ENCODE measurements at regions not wholly inside any gene's neighbourhood (a gene's known extent, or its start where the extent isn't known, plus 50 kb on each side); places are given as distances from the start of the nearest gene placed in this dataset.

GRCh38 chr3:126277629-126278378 lies 79.4 kb downstream of the KLF15 start:
- Mint-ChIP-seq H3K27ac (no peak overlapping the region), H3K9me3 (no peaks in the 10 kb centered on the region), H3K27me3 (ENCODE audit: low read depth) (peaks cover 22% of the 10 kb centered on the region), H3K4me3 (no peak overlapping the region), H3K4me1 (ENCODE audit: low read depth) (no peaks in the 10 kb centered on the region), H3K36me3 (ENCODE audit: low read depth) (no peaks in the 10 kb centered on the region)
- CTCF ChIA-PET: no interaction called here
- DNase-seq: no peak
- intact Hi-C loops (cut with micrococcal nuclease): no loop called here

GRCh38 chr3:126275620-126275904 lies 81.6 kb downstream of the KLF15 start:
- H3K36me3 Mint-ChIP-seq (ENCODE audit: low read depth): no peaks in the 10 kb centered on the region
- H3K4me1 Mint-ChIP-seq (ENCODE audit: low read depth): no peaks in the 10 kb centered on the region
- peaks cover 24% of the 10 kb centered on the region for H3K27me3 Mint-ChIP-seq (ENCODE audit: low read depth)
- CTCF ChIA-PET: no interaction called here
- H3K27ac Mint-ChIP-seq: no peak overlapping the region
- no peak overlapping the region for H3K4me3 Mint-ChIP-seq
- intact Hi-C loops (cut with micrococcal nuclease): no loop called here
- no peak for DNase-seq
- no peaks in the 10 kb centered on the region for H3K9me3 Mint-ChIP-seq

- CTCF ChIA-PET: no interaction called here
These were observed 82.2 kb downstream of the KLF15 start for GRCh38 chr3:126274735-126275619.

GRCh38 chr3:126270145-126270811 lies 86.9 kb downstream of the KLF15 start:
- intact Hi-C loops (cut with micrococcal nuclease): no loop called here
- Mint-ChIP-seq H3K36me3 (ENCODE audit: low read depth) (no peaks in the 10 kb centered on the region), H3K9me3 (no peaks in the 10 kb centered on the region), H3K27me3 (ENCODE audit: low read depth) (peaks cover 27% of the 10 kb centered on the region), H3K27ac (no peak overlapping the region), H3K4me3 (no peak overlapping the region), H3K4me1 (ENCODE audit: low read depth) (no peaks in the 10 kb centered on the region)
- CTCF ChIA-PET: interaction anchor here (0.5 kb wide), 1 partner anchor 356 kb away, joined by 5 read pairs; no protein-coding TSS in a partner anchor
- DNase-seq: no peak

More at GRCh38 chr3:126274735-126275619, 82.2 kb downstream of the KLF15 start:
- no peaks in the 10 kb centered on the region for H3K9me3 Mint-ChIP-seq
- no peak overlapping the region for H3K27ac Mint-ChIP-seq
- intact Hi-C loops (cut with micrococcal nuclease): no loop called here
- peaks cover 26% of the 10 kb centered on the region for H3K27me3 Mint-ChIP-seq (ENCODE audit: low read depth)
- no peaks in the 10 kb centered on the region for H3K4me1 Mint-ChIP-seq (ENCODE audit: low read depth)
- no peak overlapping the region for H3K4me3 Mint-ChIP-seq
- H3K36me3 Mint-ChIP-seq (ENCODE audit: low read depth): no peaks in the 10 kb centered on the region
- DNase-seq: no peak

GRCh38 chr3:126269354-126269753 lies 87.9 kb downstream of the KLF15 start:
- no peaks in the 10 kb centered on the region for H3K4me1 Mint-ChIP-seq (ENCODE audit: low read depth)
- no peak for DNase-seq
- intact Hi-C loops (cut with micrococcal nuclease): no loop called here
- H3K27ac Mint-ChIP-seq: no peak overlapping the region
- H3K27me3 Mint-ChIP-seq (ENCODE audit: low read depth): peaks cover 27% of the 10 kb centered on the region
- CTCF ChIA-PET: interaction anchor here (0.7 kb wide), 1 partner anchor 23 kb away, joined by 3 read pairs; no protein-coding TSS in a partner anchor
- H3K9me3 Mint-ChIP-seq: no peaks in the 10 kb centered on the region
- no peaks in the 10 kb centered on the region for H3K36me3 Mint-ChIP-seq (ENCODE audit: low read depth)
- H3K4me3 Mint-ChIP-seq: no peak overlapping the region

GRCh38 chr3:126268866-126269265 lies 88.3 kb downstream of the KLF15 start:
- no peak for DNase-seq
- Mint-ChIP-seq H3K36me3 (ENCODE audit: low read depth) (no peaks in the 10 kb centered on the region), H3K4me3 (no peak overlapping the region), H3K27ac (no peak overlapping the region), H3K4me1 (ENCODE audit: low read depth) (no peaks in the 10 kb centered on the region), H3K27me3 (ENCODE audit: low read depth) (peaks cover 27% of the 10 kb centered on the region), H3K9me3 (no peaks in the 10 kb centered on the region)
- intact Hi-C loops (cut with micrococcal nuclease): no loop called here
- CTCF ChIA-PET: interaction anchor here (0.7 kb wide), 1 partner anchor 23 kb away, joined by 3 read pairs; no protein-coding TSS in a partner anchor

GRCh38 chr3:126267976-126268615 lies 87.7 kb upstream of the ALDH1L1 start:
- intact Hi-C loops (cut with micrococcal nuclease): no loop called here
- CTCF ChIA-PET: no interaction called here
- Mint-ChIP-seq H3K27ac (no peak overlapping the region), H3K9me3 (no peaks in the 10 kb centered on the region), H3K27me3 (ENCODE audit: low read depth) (peaks cover 27% of the 10 kb centered on the region), H3K4me3 (no peak overlapping the region), H3K4me1 (ENCODE audit: low read depth) (no peaks in the 10 kb centered on the region), H3K36me3 (ENCODE audit: low read depth) (no peaks in the 10 kb centered on the region)
- no peak for DNase-seq

GRCh38 chr3:126267169-126267975 lies 87.0 kb upstream of the ALDH1L1 start:
- Mint-ChIP-seq H3K4me1 (ENCODE audit: low read depth) (no peaks in the 10 kb centered on the region), H3K27me3 (ENCODE audit: low read depth) (peaks cover 23% of the 10 kb centered on the region), H3K9me3 (no peaks in the 10 kb centered on the region), H3K36me3 (ENCODE audit: low read depth) (no peaks in the 10 kb centered on the region), H3K27ac (no peak overlapping the region), H3K4me3 (no peak overlapping the region)
- intact Hi-C loops (cut with micrococcal nuclease): no loop called here
- CTCF ChIA-PET: no interaction called here
- DNase-seq: no peak

GRCh38 chr3:126266850-126267168 lies 86.4 kb upstream of the ALDH1L1 start:
- Mint-ChIP-seq H3K27ac (no peak overlapping the region), H3K4me3 (no peak overlapping the region), H3K4me1 (ENCODE audit: low read depth) (no peaks in the 10 kb centered on the region), H3K36me3 (ENCODE audit: low read depth) (no peaks in the 10 kb centered on the region), H3K27me3 (ENCODE audit: low read depth) (peaks cover 27% of the 10 kb centered on the region), H3K9me3 (no peaks in the 10 kb centered on the region)
- CTCF ChIA-PET: interaction anchor here (1.2 kb wide), 1 partner anchor 126 kb away, joined by 3 read pairs; no protein-coding TSS in a partner anchor
- DNase-seq: no peak
- intact Hi-C loops (cut with micrococcal nuclease): no loop called here

GRCh38 chr3:126266291-126266840 lies 86.0 kb upstream of the ALDH1L1 start:
- Mint-ChIP-seq H3K4me1 (ENCODE audit: low read depth) (no peaks in the 10 kb centered on the region), H3K4me3 (no peak overlapping the region), H3K9me3 (no peaks in the 10 kb centered on the region), H3K36me3 (ENCODE audit: low read depth) (no peaks in the 10 kb centered on the region), H3K27ac (no peak overlapping the region), H3K27me3 (ENCODE audit: low read depth) (peaks cover 30% of the 10 kb centered on the region)
- DNase-seq: no peak
- CTCF ChIA-PET: interaction anchor here (1.2 kb wide), 1 partner anchor 126 kb away, joined by 3 read pairs; no protein-coding TSS in a partner anchor
- intact Hi-C loops (cut with micrococcal nuclease): no loop called here

GRCh38 chr3:126264952-126265351 lies 84.6 kb upstream of the ALDH1L1 start:
- no peak overlapping the region for H3K27ac Mint-ChIP-seq
- H3K27me3 Mint-ChIP-seq (ENCODE audit: low read depth): peaks cover 30% of the 10 kb centered on the region
- no peaks in the 10 kb centered on the region for H3K9me3 Mint-ChIP-seq
- CTCF ChIA-PET: no interaction called here
- H3K36me3 Mint-ChIP-seq (ENCODE audit: low read depth): no peaks in the 10 kb centered on the region
- no peak for DNase-seq
- intact Hi-C loops (cut with micrococcal nuclease): no loop called here
- no peak overlapping the region for H3K4me3 Mint-ChIP-seq
- peaks cover 2% of the 10 kb centered on the region for H3K4me1 Mint-ChIP-seq (ENCODE audit: low read depth)

Data from activated naive CD4-positive, alpha-beta T cell treated with anti-CD3 and anti-CD28 coated beads for 36 hours (primary cell).